Kidney tubule cell (primary cell): ENCODE measurements at regions not wholly inside any gene's neighbourhood (a gene's known extent, or its start where the extent isn't known, plus 50 kb on each side); places are given as distances from the start of the nearest gene placed in this dataset.
A peak's percentile ranks its signal among the peaks of the same experiment; 100 is the strongest.

ENCODE experiments used
- DNase-seq: peaks from one replicate; pipeline ENCODE4 v3.0.0-alpha.2; 2018; ENCODE audit warnings: low spot score

- no peak for DNase-seq
Observed at GRCh38 chr6:142500250-142500786, 198.5 kb downstream of the ADGRG6 start.

GRCh38 chr6:142501795-142502194 is 200.0 kb downstream of the ADGRG6 start:
- no peak for DNase-seq

- no peak for DNase-seq
Observed at GRCh38 chr6:142507065-142507464, 205.3 kb downstream of the ADGRG6 start.

- no peak for DNase-seq
Observed at GRCh38 chr6:142510211-142510610, 208.4 kb downstream of the ADGRG6 start.

GRCh38 chr6:142518126-142518525 is 216.3 kb downstream of the ADGRG6 start:
- no peak for DNase-seq

GRCh38 chr6:142518761-142519160 is 217.0 kb downstream of the ADGRG6 start:
- DNase-seq = no peak

- no peak for DNase-seq
Observed at GRCh38 chr6:142521791-142522190, 220.0 kb downstream of the ADGRG6 start.

- DNase-seq = no peak
Observed at GRCh38 chr6:142523515-142524375, 221.9 kb downstream of the ADGRG6 start.

GRCh38 chr6:142530566-142530965 is 228.8 kb downstream of the ADGRG6 start:
- DNase-seq = peak; percentile 89

GRCh38 chr6:142531727-142532126 is 229.9 kb downstream of the ADGRG6 start:
- DNase-seq = peak; percentile 97

GRCh38 chr6:142534076-142534475 is 232.3 kb downstream of the ADGRG6 start:
- peak; percentile 76 for DNase-seq

GRCh38 chr6:142534484-142534883 is 232.7 kb downstream of the ADGRG6 start:
- DNase-seq = no peak

GRCh38 chr6:142537612-142538478 is 236.0 kb downstream of the ADGRG6 start:
- peak; percentile 43 for DNase-seq

- peak; percentile 85 for DNase-seq
Observed at GRCh38 chr6:142542704-142543233, 241.0 kb downstream of the ADGRG6 start.

- no peak for DNase-seq
Observed at GRCh38 chr6:142543606-142544005, 241.8 kb downstream of the ADGRG6 start.

GRCh38 chr6:142544199-142544838 is 242.5 kb downstream of the ADGRG6 start:
- no peak for DNase-seq

- DNase-seq = no peak
Observed at GRCh38 chr6:142545147-142545546, 243.3 kb downstream of the ADGRG6 start.

- DNase-seq = peak; percentile 81
Observed at GRCh38 chr6:142548566-142548965, 246.8 kb downstream of the ADGRG6 start.

GRCh38 chr6:142550310-142551063 is 248.7 kb downstream of the ADGRG6 start:
- DNase-seq = no peak

- peak; percentile 93 for DNase-seq
Observed at GRCh38 chr6:142551274-142551811, 249.5 kb downstream of the ADGRG6 start.

GRCh38 chr6:142558786-142559185 is 257.0 kb downstream of the ADGRG6 start:
- DNase-seq = no peak
